ENCODE measurements at regions not wholly inside any gene's neighbourhood (a gene's known extent, or its start where the extent isn't known, plus 50 kb on each side); places are given as distances from the start of the nearest gene placed in this dataset.

DNA sequence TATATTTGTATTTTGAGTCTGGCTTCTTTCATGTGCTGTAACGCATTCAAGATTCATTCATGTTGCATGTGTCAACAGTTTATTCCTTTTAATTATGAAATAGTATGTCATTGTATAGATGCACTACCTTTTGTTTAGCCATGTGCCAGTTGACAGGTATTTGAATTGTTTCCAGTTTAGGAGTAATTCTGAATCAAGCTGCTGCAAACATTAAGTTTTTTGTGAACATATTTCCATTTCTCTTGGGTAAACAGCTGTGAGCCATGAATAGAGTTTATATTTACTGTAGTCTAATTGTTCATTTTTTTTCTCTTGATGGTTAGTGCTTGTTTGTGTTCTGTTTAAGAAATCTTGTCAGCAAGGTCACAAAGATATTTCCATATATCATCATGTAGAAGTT lies 142.4 kb upstream of the RIPOR2 start:
- TF ChIP-seq, protein P1, sequence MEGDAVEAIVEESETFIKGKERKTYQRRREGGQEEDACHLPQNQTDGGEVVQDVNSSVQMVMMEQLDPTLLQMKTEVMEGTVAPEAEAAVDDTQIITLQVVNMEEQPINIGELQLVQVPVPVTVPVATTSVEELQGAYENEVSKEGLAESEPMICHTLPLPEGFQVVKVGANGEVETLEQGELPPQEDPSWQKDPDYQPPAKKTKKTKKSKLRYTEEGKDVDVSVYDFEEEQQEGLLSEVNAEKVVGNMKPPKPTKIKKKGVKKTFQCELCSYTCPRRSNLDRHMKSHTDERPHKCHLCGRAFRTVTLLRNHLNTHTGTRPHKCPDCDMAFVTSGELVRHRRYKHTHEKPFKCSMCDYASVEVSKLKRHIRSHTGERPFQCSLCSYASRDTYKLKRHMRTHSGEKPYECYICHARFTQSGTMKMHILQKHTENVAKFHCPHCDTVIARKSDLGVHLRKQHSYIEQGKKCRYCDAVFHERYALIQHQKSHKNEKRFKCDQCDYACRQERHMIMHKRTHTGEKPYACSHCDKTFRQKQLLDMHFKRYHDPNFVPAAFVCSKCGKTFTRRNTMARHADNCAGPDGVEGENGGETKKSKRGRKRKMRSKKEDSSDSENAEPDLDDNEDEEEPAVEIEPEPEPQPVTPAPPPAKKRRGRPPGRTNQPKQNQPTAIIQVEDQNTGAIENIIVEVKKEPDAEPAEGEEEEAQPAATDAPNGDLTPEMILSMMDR (IDR thresholded peaks at IDR 0.05): no peak
- DNase-seq (ENCODE audit: low spot score) (no peak), ATAC-seq (ENCODE audit: low FRiP score) (no peak)

DNA sequence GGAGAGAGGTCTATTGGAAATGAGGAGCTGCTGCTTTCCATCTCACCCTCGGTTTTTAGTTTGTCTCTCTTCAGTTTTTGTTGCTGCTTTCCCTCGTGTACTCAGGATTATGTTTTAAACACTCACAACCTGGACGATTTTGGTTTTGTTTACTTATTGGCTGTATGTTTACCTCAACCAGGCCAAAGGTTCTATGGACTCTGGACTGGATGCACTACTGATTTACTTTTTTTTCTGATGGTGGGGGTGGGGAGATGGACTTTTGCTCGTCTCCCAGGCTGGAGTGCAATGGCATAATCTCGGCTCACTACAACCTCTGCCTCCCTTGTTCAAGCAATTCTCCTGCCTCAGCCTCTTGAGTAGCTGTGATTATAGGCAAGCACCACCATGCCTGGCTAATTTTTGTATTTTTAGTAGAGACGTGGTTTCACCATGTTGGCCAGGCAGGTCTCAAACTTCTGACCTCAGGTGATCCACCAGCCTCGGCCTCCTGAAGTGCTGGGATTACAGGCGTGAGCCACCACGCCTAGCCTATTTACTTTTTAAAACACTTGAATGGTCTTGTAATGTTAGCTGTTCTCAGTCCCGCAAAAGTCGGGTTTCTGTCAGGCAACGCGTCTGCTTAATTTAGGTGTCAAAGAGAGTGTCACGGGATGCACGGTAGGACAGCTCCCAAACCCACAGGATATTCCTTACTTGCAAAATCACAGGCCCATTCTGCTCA lies 148.2 kb upstream of the RIPOR2 start:
- DNase-seq (ENCODE audit: low spot score) (no peak), ATAC-seq (ENCODE audit: low FRiP score) (no peak)
- TF ChIP-seq, protein P1 (IDR thresholded peaks at IDR 0.05): no peak

DNA sequence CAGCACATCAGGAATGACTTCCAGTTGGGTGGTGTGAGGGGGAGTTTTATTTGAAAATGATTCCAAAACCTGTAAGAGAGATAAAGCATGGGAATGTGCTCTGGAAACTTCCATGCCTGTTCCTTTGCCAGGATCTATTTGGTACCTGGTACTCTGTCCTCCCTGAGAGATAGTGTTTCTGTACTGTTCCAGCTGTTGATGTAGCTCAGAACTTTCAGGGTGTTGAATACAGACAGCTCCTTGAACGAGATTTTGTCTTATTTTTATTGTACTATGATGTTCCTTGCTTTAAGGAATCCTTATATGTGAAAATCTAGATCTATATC lies 148.7 kb upstream of the RIPOR2 start:
- DNase-seq (ENCODE audit: low spot score): no peak
- peak; percentile 85 for ATAC-seq (ENCODE audit: low FRiP score)
- TF ChIP-seq, protein P1 (IDR thresholded peaks at IDR 0.05): no peak

DNA sequence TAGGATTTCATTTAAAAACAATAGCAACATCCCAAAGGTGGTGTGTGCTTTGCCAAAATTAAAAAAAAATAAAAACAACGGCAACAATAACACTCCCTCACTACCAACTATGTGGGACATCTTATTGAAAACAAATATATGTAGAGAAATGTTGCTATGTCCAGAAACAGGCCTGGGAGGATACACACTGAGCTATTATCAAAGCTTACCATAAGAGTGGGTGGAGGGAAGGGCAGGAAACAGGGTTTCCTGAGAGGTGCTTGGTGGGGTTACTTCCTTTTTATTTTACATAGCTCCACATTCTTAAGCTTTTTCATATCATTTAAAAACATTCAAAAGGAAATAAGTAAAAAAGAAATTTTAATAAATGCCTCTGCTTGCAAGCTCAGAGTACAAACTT lies 150.0 kb upstream of the RIPOR2 start:
- DNase-seq (ENCODE audit: low spot score): no peak
- no peak for ATAC-seq (ENCODE audit: low FRiP score)
- TF ChIP-seq, protein P1 (IDR thresholded peaks at IDR 0.05): no peak

DNA sequence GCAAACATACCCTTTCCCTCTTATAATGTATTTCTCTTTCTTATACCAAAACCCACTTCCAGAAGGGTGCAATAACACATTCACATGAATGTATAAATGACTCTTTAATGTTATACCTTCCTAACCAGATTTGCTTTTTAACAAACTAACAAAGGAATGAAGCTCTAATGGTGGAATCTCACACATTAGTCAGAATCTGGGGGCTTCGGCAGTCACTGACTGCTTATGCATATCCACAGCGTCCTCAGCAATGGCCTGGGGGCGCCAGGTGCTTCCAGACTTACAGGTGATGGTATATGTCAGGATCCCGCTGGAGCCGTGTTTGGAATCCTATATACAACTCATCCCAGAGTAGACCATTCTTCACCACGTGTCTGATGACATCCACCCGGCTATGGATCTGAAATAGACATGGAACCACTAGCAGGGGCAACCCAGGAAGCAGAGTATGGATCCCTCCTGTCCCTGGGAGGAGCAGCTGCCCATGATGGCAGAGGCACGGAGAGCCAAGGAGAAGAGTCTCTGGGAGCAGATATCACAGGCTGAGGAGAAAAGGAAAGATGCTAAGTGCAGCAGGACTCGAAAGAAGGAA lies 150.8 kb upstream of the RIPOR2 start:
- no peak for DNase-seq (ENCODE audit: low spot score)
- TF ChIP-seq, protein P1 (IDR thresholded peaks at IDR 0.05): no peak
- ATAC-seq (ENCODE audit: low FRiP score): no peak

DNA sequence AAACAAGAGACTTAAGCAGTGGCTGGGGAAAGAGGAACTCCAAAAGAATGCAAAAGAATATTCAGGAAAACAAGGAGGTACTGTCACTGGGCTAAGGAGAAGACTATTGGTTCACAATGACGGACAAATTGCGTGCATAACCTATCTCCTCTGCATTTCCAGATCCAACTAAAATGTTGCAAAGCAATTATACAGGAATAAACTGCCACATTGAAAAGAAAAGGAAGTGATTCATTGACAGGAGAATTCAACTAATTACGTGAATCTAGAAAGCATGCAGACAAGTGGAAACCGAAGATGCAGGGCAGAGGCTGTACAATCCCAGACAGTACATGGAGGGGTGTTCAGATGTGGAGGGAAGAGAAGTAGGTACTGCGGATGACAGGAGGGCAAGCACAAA lies 152.8 kb upstream of the RIPOR2 start:
- TF ChIP-seq, protein P1 (IDR thresholded peaks at IDR 0.05): no peak
- DNase-seq (ENCODE audit: low spot score) (no peak), ATAC-seq (ENCODE audit: low FRiP score) (no peak)

DNA sequence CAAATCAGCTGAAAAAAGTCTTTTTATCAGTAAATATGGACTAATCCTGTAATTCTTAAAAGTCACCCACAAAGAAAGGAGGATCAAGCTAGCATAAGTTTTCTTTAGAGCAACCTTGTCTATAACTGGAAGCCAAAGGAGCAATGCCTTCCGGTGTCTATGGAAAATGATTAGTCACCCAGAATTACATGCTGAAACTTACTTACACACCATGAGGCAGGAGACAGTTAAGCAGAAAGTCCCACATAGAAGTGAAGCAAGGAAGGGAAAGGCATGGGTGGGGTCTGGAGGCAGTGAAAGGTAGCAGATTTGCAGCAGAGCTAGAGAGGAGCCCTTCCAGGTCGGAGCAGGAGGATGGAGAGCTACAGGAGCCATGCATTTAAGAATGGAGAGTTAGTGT lies 153.7 kb upstream of the RIPOR2 start:
- TF ChIP-seq, protein P1 (IDR thresholded peaks at IDR 0.05): no peak
- ATAC-seq (ENCODE audit: low FRiP score) (peak; percentile 22), DNase-seq (ENCODE audit: low spot score) (no peak)

All from omental fat pad (tissue), 3 donors.